HEK293 (cell line): ENCODE measurements at regions not wholly inside any gene's neighbourhood (a gene's known extent, or its start where the extent isn't known, plus 50 kb on each side); places are given as distances from the start of the nearest gene placed in this dataset.

Experiments
- CTCF ChIA-PET: fragments of 350-600 bp; formaldehyde crosslinking; extraction: SDS; loops from one replicate; lab custom pipeline; 2021; ENCODE audit warnings: antibody characterized with exemption; lab: Yijun Ruan, JAX
- POLR2A ChIA-PET: fragments of 300-600 bp; formaldehyde crosslinking; extraction: SDS; loops from one replicate; lab custom pipeline; 2020; ENCODE audit warnings: antibody characterized with exemption, inconsistent platforms; lab: Yijun Ruan, JAX
- H3K27ac ChIP-seq: fragments of 200-500 bp; sonication (Bioruptor generic); 2 replicates; pipeline ENCODE4 v1.5.1; 2014; ENCODE audit warnings: low read depth, low read length, control low read depth, inconsistent platforms; ENCODE audit errors: extremely low read depth
- H3K36me3 ChIP-seq, 2 experiments: fragments of 200-500 bp in 1 of 2; sonication (Bioruptor generic) in 1 of 2; 1 replicate in 1 of 2; 2 replicates in 1 of 2; pipeline ENCODE4 v1.5.1; 2014 to 2017; ENCODE audit warnings: inconsistent platforms in 2 of 2, low read length in 2 of 2; ENCODE audit not compliant: control insufficient read depth in 2 of 2, insufficient read depth in 1 of 2
- H3K4me1 ChIP-seq: fragments of 200-500 bp; sonication (Bioruptor generic); 2 replicates; pipeline ENCODE4 v1.5.1; 2014; ENCODE audit warnings: mild to moderate bottlenecking, low read length, inconsistent platforms; ENCODE audit not compliant: control insufficient read depth, insufficient read depth
- H3K4me3 ChIP-seq: 2 replicates; pipeline ENCODE4 v1.5.1; 2011; ENCODE audit warnings: low read depth, mild to moderate bottlenecking, control low read depth, low read length, moderate library complexity
- H3K9me3 ChIP-seq: fragments of 200-500 bp; sonication (Bioruptor generic); 2 replicates; pipeline ENCODE4 v1.5.1; 2014; ENCODE audit warnings: low read depth, low read length, inconsistent platforms; ENCODE audit not compliant: control insufficient read depth, insufficient read depth
- FEZF1 ChIP-seq: fragments of 450-650 bp; formaldehyde crosslinking; IDR thresholded peaks from 2 replicates; pipeline ENCODE4 v1.5.1; 2016; ENCODE audit warnings: missing biosample characterization, missing genetic modification characterization
- GLI4 ChIP-seq: fragments of 450-650 bp; formaldehyde crosslinking; IDR thresholded peaks from 2 replicates; pipeline ENCODE4 v1.5.1; 2016; ENCODE audit warnings: missing biosample characterization, missing genetic modification characterization
- GLIS1 ChIP-seq: fragments of 450-650 bp; formaldehyde crosslinking; IDR thresholded peaks from 2 replicates; pipeline ENCODE4 v1.5.1; 2016; ENCODE audit warnings: missing biosample characterization, missing genetic modification characterization
- GLIS2 ChIP-seq: fragments of 450-650 bp; formaldehyde crosslinking; IDR thresholded peaks from 2 replicates; pipeline ENCODE4 v1.5.1; 2016; ENCODE audit warnings: missing biosample characterization, missing genetic modification characterization
- KLF16 ChIP-seq: fragments of 450-650 bp; formaldehyde crosslinking; IDR thresholded peaks from 2 replicates; pipeline ENCODE4 v1.5.1; 2017; ENCODE audit warnings: missing biosample characterization, missing genetic modification characterization
- MYNN ChIP-seq: fragments of 450-650 bp; formaldehyde crosslinking; IDR thresholded peaks from 2 replicates; pipeline ENCODE4 v1.5.1; 2016; ENCODE audit warnings: missing biosample characterization, missing genetic modification characterization, borderline replicate concordance
- ZBTB7A ChIP-seq: fragments of 450-650 bp; formaldehyde crosslinking; IDR thresholded peaks from 2 replicates; pipeline ENCODE4 v1.5.1; 2016; ENCODE audit warnings: low read depth, missing biosample characterization, missing genetic modification characterization
- ZNF140 ChIP-seq: fragments of 450-650 bp; formaldehyde crosslinking; IDR thresholded peaks from 2 replicates; pipeline ENCODE4 v1.5.1; 2016; ENCODE audit warnings: missing biosample characterization, missing genetic modification characterization
- ZNF221 ChIP-seq: fragments of 450-650 bp; formaldehyde crosslinking; IDR thresholded peaks from 2 replicates; pipeline ENCODE4 v1.5.1; 2017; ENCODE audit warnings: missing biosample characterization, missing genetic modification characterization, borderline replicate concordance
- ZNF23 ChIP-seq: fragments of 450-650 bp; formaldehyde crosslinking; IDR thresholded peaks from 2 replicates; pipeline ENCODE4 v1.5.1; 2016; ENCODE audit warnings: missing biosample characterization, missing genetic modification characterization, borderline replicate concordance
- ZNF366 ChIP-seq: fragments of 450-650 bp; formaldehyde crosslinking; conservative IDR thresholded peaks from 2 replicates; pipeline ENCODE4 v1.5.1; 2016; ENCODE audit warnings: missing biosample characterization, missing genetic modification characterization
- ZNF391 ChIP-seq: fragments of 450-650 bp; formaldehyde crosslinking; IDR thresholded peaks from 2 replicates; pipeline ENCODE4 v1.5.1; 2016; ENCODE audit warnings: low read depth, missing biosample characterization, missing genetic modification characterization, borderline replicate concordance
- ZNF433 ChIP-seq: fragments of 450-650 bp; formaldehyde crosslinking; IDR thresholded peaks from 2 replicates; pipeline ENCODE4 v1.5.1; 2016; ENCODE audit warnings: missing biosample characterization, missing genetic modification characterization, low read depth
- ZNF544 ChIP-seq: fragments of 450-650 bp; formaldehyde crosslinking; IDR thresholded peaks from 2 replicates; pipeline ENCODE4 v1.5.0; 2017; ENCODE audit warnings: missing biosample characterization, missing genetic modification characterization
- ZNF549 ChIP-seq: fragments of 450-650 bp; IDR thresholded peaks from 2 replicates; pipeline ENCODE4 v1.5.1; 2018; ENCODE audit warnings: missing biosample characterization, missing genetic modification characterization, mild to moderate bottlenecking, inconsistent platforms, moderate library complexity
- ZNF558 ChIP-seq: fragments of 450-650 bp; formaldehyde crosslinking; IDR thresholded peaks from 2 replicates; pipeline ENCODE4 v1.5.1; 2016; ENCODE audit warnings: missing biosample characterization, missing genetic modification characterization
- ZNF626 ChIP-seq: fragments of 450-650 bp; sonication (Bioruptor Pico); formaldehyde crosslinking; IDR thresholded peaks from 2 replicates; pipeline ENCODE4 v1.5.1; 2018; ENCODE audit warnings: missing biosample characterization, missing genetic modification characterization, inconsistent platforms
- ZNF654 ChIP-seq: fragments of 450-650 bp; formaldehyde crosslinking; IDR thresholded peaks from 2 replicates; pipeline ENCODE4 v1.5.1; 2016; ENCODE audit warnings: low read depth, missing biosample characterization, missing genetic modification characterization
- ZNF776 ChIP-seq: fragments of 450-650 bp; formaldehyde crosslinking; IDR thresholded peaks from 2 replicates; pipeline ENCODE4 v1.5.0; 2017; ENCODE audit warnings: missing biosample characterization, missing genetic modification characterization, borderline replicate concordance
- ZNF785 ChIP-seq: fragments of 450-650 bp; formaldehyde crosslinking; IDR thresholded peaks from 2 replicates; pipeline ENCODE4 v1.5.1; 2016; ENCODE audit warnings: missing biosample characterization, missing genetic modification characterization
- TF ChIP-seq, protein P1 (sequence below): fragments of 450-650 bp; formaldehyde crosslinking; IDR thresholded peaks from 2 replicates; pipeline ENCODE4 v1.5.1; 2016; ENCODE audit warnings: missing biosample characterization, missing genetic modification characterization
- TF ChIP-seq, protein P2 (sequence below): fragments of 450-650 bp; formaldehyde crosslinking; IDR thresholded peaks from 2 replicates; pipeline ENCODE4 v1.5.0; 2017; ENCODE audit warnings: missing biosample characterization, missing genetic modification characterization, borderline replicate concordance
- TF ChIP-seq, protein P3 (sequence below): fragments of 450-650 bp; formaldehyde crosslinking; IDR thresholded peaks from 2 replicates; pipeline ENCODE4 v1.5.1; 2016; ENCODE audit warnings: missing biosample characterization, missing genetic modification characterization
- TF ChIP-seq, protein P4 (sequence below): fragments of 450-650 bp; formaldehyde crosslinking; IDR thresholded peaks from 2 replicates; pipeline ENCODE4 v1.5.1; 2016; ENCODE audit warnings: missing biosample characterization, missing genetic modification characterization, low read depth

DNA sequence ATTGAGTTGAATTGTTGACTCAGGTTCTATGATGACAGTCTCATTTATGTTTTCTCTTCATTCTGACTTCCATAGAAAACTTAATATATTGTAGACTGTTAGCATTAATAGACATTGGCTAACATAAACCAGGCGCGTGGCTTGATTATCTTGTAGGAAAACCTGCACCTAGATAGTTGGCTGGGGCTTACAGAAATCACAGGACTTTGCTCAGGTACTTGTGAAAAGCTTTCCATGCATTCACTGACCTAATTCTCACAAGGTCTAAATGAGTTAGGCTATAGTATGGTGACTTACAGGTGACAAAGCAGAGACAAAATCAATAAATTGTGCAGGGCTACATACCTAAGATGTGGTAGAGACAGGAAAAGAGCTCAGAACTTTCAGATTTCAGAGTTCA, 212.8 kb downstream of the GPAT3 start:
- no peak for TF ChIP-seq ZNF626 (tag by site-specific recombination)
- TF ChIP-seq GLIS2 (tag by site-specific recombination): no peak
- TF ChIP-seq ZNF544 (tag by site-specific recombination): no peak
- TF ChIP-seq ZNF558 (tag by site-specific recombination): no peak
- TF ChIP-seq, protein P1, sequence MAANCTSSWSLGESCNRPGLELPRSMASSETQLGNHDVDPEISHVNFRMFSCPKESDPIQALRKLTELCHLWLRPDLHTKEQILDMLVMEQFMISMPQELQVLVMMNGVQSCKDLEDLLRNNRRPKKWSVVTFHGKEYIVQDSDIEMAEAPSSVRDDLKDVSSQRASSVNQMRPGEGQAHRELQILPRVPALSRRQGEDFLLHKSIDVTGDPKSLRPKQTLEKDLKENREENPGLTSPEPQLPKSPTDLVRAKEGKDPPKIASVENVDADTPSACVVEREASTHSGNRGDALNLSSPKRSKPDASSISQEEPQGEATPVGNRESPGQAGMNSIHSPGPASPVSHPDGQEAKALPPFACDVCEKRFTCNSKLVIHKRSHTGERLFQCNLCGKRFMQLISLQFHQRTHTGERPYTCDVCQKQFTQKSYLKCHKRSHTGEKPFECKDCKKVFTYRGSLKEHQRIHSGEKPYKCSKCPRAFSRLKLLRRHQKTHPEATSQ (tag by site-specific recombination): no peak
- TF ChIP-seq ZNF140 (tag by site-specific recombination): no peak
- TF ChIP-seq ZNF221 (tag by site-specific recombination): no peak
- TF ChIP-seq, protein P2, sequence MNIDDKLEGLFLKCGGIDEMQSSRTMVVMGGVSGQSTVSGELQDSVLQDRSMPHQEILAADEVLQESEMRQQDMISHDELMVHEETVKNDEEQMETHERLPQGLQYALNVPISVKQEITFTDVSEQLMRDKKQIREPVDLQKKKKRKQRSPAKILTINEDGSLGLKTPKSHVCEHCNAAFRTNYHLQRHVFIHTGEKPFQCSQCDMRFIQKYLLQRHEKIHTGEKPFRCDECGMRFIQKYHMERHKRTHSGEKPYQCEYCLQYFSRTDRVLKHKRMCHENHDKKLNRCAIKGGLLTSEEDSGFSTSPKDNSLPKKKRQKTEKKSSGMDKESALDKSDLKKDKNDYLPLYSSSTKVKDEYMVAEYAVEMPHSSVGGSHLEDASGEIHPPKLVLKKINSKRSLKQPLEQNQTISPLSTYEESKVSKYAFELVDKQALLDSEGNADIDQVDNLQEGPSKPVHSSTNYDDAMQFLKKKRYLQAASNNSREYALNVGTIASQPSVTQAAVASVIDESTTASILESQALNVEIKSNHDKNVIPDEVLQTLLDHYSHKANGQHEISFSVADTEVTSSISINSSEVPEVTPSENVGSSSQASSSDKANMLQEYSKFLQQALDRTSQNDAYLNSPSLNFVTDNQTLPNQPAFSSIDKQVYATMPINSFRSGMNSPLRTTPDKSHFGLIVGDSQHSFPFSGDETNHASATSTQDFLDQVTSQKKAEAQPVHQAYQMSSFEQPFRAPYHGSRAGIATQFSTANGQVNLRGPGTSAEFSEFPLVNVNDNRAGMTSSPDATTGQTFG (tag by site-specific recombination): no peak
- TF ChIP-seq GLIS1 (tag by site-specific recombination): no peak
- no peak for TF ChIP-seq ZNF391 (tag by site-specific recombination)
- no peak for TF ChIP-seq ZNF433
- ChIA-PET CTCF (no interaction called here), POLR2A (no interaction called here)
- Histone ChIP-seq H3K9me3 (no peaks in the 10 kb centered on the region), H3K4me3 (no peak overlapping the region), H3K36me3 (no peaks in the 10 kb centered on the region), H3K27ac (no peak overlapping the region), H3K4me1 (no peaks in the 10 kb centered on the region)

DNA sequence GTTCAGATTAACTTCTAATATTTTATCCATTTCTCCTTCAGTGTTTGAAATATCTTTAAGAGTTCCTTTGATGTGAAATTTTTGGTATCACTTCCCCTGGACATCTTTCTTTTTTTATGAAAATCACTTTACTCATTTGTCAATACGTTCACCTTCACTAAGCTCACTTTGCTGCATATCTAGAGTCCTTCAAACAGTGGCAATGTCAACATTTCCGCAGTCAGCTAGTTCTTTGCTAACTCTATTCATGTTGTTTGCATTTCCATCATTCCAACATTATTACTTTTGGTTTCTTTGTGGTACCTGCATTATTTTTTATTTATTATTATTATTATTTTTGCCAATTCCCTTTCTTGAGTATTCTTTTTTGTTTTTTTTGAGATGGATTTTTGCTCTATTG, 203.0 kb downstream of the GPAT3 start:
- H3K4me1 ChIP-seq: no peaks in the 10 kb centered on the region
- H3K36me3 ChIP-seq: no peaks in the 10 kb centered on the region
- H3K9me3 ChIP-seq: no peaks in the 10 kb centered on the region
- TF ChIP-seq KLF16 (tag by site-specific recombination): no peak
- no peak for TF ChIP-seq ZNF776 (tag by site-specific recombination)
- TF ChIP-seq FEZF1: no peak
- TF ChIP-seq, protein P3, sequence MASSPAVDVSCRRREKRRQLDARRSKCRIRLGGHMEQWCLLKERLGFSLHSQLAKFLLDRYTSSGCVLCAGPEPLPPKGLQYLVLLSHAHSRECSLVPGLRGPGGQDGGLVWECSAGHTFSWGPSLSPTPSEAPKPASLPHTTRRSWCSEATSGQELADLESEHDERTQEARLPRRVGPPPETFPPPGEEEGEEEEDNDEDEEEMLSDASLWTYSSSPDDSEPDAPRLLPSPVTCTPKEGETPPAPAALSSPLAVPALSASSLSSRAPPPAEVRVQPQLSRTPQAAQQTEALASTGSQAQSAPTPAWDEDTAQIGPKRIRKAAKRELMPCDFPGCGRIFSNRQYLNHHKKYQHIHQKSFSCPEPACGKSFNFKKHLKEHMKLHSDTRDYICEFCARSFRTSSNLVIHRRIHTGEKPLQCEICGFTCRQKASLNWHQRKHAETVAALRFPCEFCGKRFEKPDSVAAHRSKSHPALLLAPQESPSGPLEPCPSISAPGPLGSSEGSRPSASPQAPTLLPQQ: no peak
- TF ChIP-seq GLI4 (tag by site-specific recombination): no peak
- no peak for TF ChIP-seq ZNF366 (tag by site-specific recombination)
- TF ChIP-seq, protein P4, sequence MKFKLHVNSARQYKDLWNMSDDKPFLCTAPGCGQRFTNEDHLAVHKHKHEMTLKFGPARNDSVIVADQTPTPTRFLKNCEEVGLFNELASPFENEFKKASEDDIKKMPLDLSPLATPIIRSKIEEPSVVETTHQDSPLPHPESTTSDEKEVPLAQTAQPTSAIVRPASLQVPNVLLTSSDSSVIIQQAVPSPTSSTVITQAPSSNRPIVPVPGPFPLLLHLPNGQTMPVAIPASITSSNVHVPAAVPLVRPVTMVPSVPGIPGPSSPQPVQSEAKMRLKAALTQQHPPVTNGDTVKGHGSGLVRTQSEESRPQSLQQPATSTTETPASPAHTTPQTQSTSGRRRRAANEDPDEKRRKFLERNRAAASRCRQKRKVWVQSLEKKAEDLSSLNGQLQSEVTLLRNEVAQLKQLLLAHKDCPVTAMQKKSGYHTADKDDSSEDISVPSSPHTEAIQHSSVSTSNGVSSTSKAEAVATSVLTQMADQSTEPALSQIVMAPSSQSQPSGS: no peak
- TF ChIP-seq ZNF549: no peak
- TF ChIP-seq ZNF23 (tag by site-specific recombination): no peak
- TF ChIP-seq ZBTB7A (tag by site-specific recombination): no peak
- TF ChIP-seq MYNN: no peak
- TF ChIP-seq ZNF654 (tag by site-specific recombination): no peak
- TF ChIP-seq ZNF785 (tag by site-specific recombination): no peak
- ChIA-PET POLR2A (no interaction called here), CTCF (interaction anchor here (0.6 kb wide), 1 partner anchor 230 kb away, joined by 3 read pairs; no protein-coding TSS in a partner anchor)
- H3K4me3 ChIP-seq: no peak overlapping the region
- H3K27ac ChIP-seq: no peak overlapping the region
